GM23248 (cell line): ENCODE measurements at regions not wholly inside any gene's neighbourhood (a gene's known extent, or its start where the extent isn't known, plus 50 kb on each side); places are given as distances from the start of the nearest gene placed in this dataset.

Experiments
- DNase-seq: peaks from one replicate; pipeline ENCODE4 v3.0.0-alpha.2; 2015
- H2AFZ ChIP-seq: fragments of 200-600 bp; sonication (generic); 2 replicates; pipeline ENCODE4 v1.6.1; 2016; ENCODE audit warnings: antibody characterized with exemption
- H3F3A ChIP-seq: fragments of 200-600 bp; sonication (generic); 2 replicates; pipeline ENCODE4 v1.6.1; 2016; ENCODE audit warnings: mild to moderate bottlenecking, antibody characterized with exemption, mixed run types; ENCODE audit not compliant: insufficient read depth
- H3K27ac ChIP-seq: fragments of 200-600 bp; sonication (generic); 2 replicates; pipeline ENCODE4 v1.5.1; 2016; ENCODE audit warnings: mild to moderate bottlenecking
- H3K27me3 ChIP-seq: fragments of 200-600 bp; sonication (generic); replicated peaks from 2 replicates; pipeline ENCODE4 v1.6.1; 2016; ENCODE audit warnings: mild to moderate bottlenecking; ENCODE audit not compliant: insufficient read depth
- H3K36me3 ChIP-seq: fragments of 200-600 bp; sonication (generic); 2 replicates; pipeline ENCODE4 v1.6.1; 2016; ENCODE audit warnings: low read depth, mild to moderate bottlenecking
- H3K4me1 ChIP-seq: fragments of 200-600 bp; sonication (generic); 2 replicates; pipeline ENCODE4 v1.6.1; 2016; ENCODE audit warnings: mild to moderate bottlenecking; ENCODE audit not compliant: insufficient read depth
- H3K4me2 ChIP-seq: fragments of 200-600 bp; sonication (generic); one replicate; pipeline ENCODE4 v1.6.1; 2016; ENCODE audit warnings: mild to moderate bottlenecking; ENCODE audit not compliant: unreplicated experiment
- H3K4me3 ChIP-seq: fragments of 200-600 bp; sonication (generic); 2 replicates; pipeline ENCODE4 v1.5.1; 2016; ENCODE audit warnings: mild to moderate bottlenecking
- H3K79me2 ChIP-seq: fragments of 200-600 bp; sonication (generic); 2 replicates; pipeline ENCODE4 v1.6.1; 2016; ENCODE audit warnings: mild to moderate bottlenecking; ENCODE audit not compliant: insufficient read depth
- H3K9ac ChIP-seq: fragments of 200-600 bp; sonication (generic); 2 replicates; pipeline ENCODE4 v1.6.1; 2016; ENCODE audit warnings: mild to moderate bottlenecking
- H3K9me2 ChIP-seq: fragments of 200-600 bp; sonication (generic); 2 replicates; pipeline ENCODE4 v1.6.1; 2016; ENCODE audit warnings: mixed run types, mild to moderate bottlenecking, moderate library complexity; ENCODE audit not compliant: insufficient read depth
- H3K9me3 ChIP-seq: fragments of 200-600 bp; sonication (generic); one replicate; pipeline ENCODE4 v1.6.1; 2017; ENCODE audit warnings: low read depth
- H4K20me1 ChIP-seq: fragments of 200-600 bp; sonication (generic); 2 replicates; pipeline ENCODE4 v1.6.0; 2016; ENCODE audit not compliant: insufficient read depth
- EZH2 ChIP-seq: fragments of 200-600 bp; sonication (generic); IDR thresholded peaks from 2 replicates; pipeline ENCODE4 v1.6.1; 2018; ENCODE audit warnings: antibody characterized with exemption, mild to moderate bottlenecking; ENCODE audit not compliant: insufficient read depth, poor library complexity, severe bottlenecking
- EZH2phosphoT487 ChIP-seq: fragments of 200-600 bp; sonication (generic); IDR thresholded peaks from 2 replicates; pipeline ENCODE4 v1.6.1; 2018; ENCODE audit warnings: antibody characterized with exemption, moderate library complexity, mild to moderate bottlenecking, low read depth; ENCODE audit not compliant: insufficient read depth
- WGBS, 2 experiments: methylation state at CpG; one replicate each; pipeline ENCODE4 v1.1.6; 2015 to 2017; ENCODE audit warnings: low lambda C conversion rate in 2 of 2, low coverage in 1 of 2; ENCODE audit errors: missing lambda C conversion rate in 2 of 2; 5-methylcytosine and 5-hydroxymethylcytosine counted together
- in situ Hi-C: fragments of 300-500 bp; cut with MboI; formaldehyde crosslinking; loops from 2 replicates; pipeline ENCODE4 v1.15.0; 2020

GRCh38 chr14:37968664-37969240 is 239.0 kb upstream of the SSTR1 start:
- Histone ChIP-seq H4K20me1 (no peaks in the 10 kb centered on the region), H3K4me1 (peaks cover 13% of the 10 kb centered on the region), H3K79me2 (no peaks in the 10 kb centered on the region), H3K27me3 (no peaks in the 10 kb centered on the region), H3K36me3 (no peaks in the 10 kb centered on the region), H3K9me2 (no peaks in the 10 kb centered on the region), H3K4me3 (no peak overlapping the region), H3K9ac (no peak overlapping the region), H3F3A (peaks cover 17% of the 10 kb centered on the region), H2AFZ (no peak overlapping the region), H3K27ac (no peak overlapping the region), H3K4me2 (no peak overlapping the region), H3K9me3 (no peaks in the 10 kb centered on the region)
- WGBS, 2 experiments, result 59 to 72% methylated on average over 3 of the region's 3 CpGs
- in situ Hi-C loops, result no loop called here
- TF ChIP-seq EZH2phosphoT487, result no peak
- no peak for TF ChIP-seq EZH2
- no peak for DNase-seq

- Histone ChIP-seq H3K9me2 (no peaks in the 10 kb centered on the region), H3K4me1 (peaks cover 19% of the 10 kb centered on the region)
- 57 to 63% methylated on average over 2 of the region's 2 CpGs for WGBS, 2 experiments
These were observed 238.2 kb upstream of the SSTR1 start for GRCh38 chr14:37969511-37969979.

GRCh38 chr14:37970696-37971095 is 237.0 kb upstream of the SSTR1 start:
- Histone ChIP-seq H3K4me1 (peaks cover 22% of the 10 kb centered on the region), H3K27me3 (no peaks in the 10 kb centered on the region), H3F3A (peaks cover 22% of the 10 kb centered on the region), H3K9ac (no peak overlapping the region), H3K79me2 (no peaks in the 10 kb centered on the region), H2AFZ (no peak overlapping the region), H3K4me2 (no peak overlapping the region), H3K36me3 (no peaks in the 10 kb centered on the region), H3K27ac (no peak overlapping the region), H3K9me2 (no peaks in the 10 kb centered on the region), H3K9me3 (no peaks in the 10 kb centered on the region), H3K4me3 (no peak overlapping the region), H4K20me1 (no peaks in the 10 kb centered on the region)
- no peak for DNase-seq
- no peak for TF ChIP-seq EZH2phosphoT487
- no peak for TF ChIP-seq EZH2
- 79 to 85% methylated on average over 4 of the region's 4 CpGs for WGBS, 2 experiments
- in situ Hi-C loops, result no loop called here

More at GRCh38 chr14:37969511-37969979, 238.2 kb upstream of the SSTR1 start:
- no peak overlapping the region for H2AFZ ChIP-seq
- peaks cover 22% of the 10 kb centered on the region for H3F3A ChIP-seq
- H3K79me2 ChIP-seq, result no peaks in the 10 kb centered on the region
- no peaks in the 10 kb centered on the region for H4K20me1 ChIP-seq
- no peak for TF ChIP-seq EZH2phosphoT487
- TF ChIP-seq EZH2, result no peak
- H3K9ac ChIP-seq, result no peak overlapping the region
- no peak overlapping the region for H3K4me3 ChIP-seq
- no peaks in the 10 kb centered on the region for H3K9me3 ChIP-seq
- no peak for DNase-seq
- H3K36me3 ChIP-seq, result no peaks in the 10 kb centered on the region
- H3K27ac ChIP-seq, result no peak overlapping the region
- no peaks in the 10 kb centered on the region for H3K27me3 ChIP-seq
- in situ Hi-C loops, result no loop called here
- H3K4me2 ChIP-seq, result no peak overlapping the region

- H3K27ac ChIP-seq, result peak overlapping the region; percentile 43
- H3K36me3 ChIP-seq, result no peaks in the 10 kb centered on the region
- no peaks in the 10 kb centered on the region for H3K9me2 ChIP-seq
- TF ChIP-seq EZH2phosphoT487 (no peak), EZH2 (no peak)
- no peaks in the 10 kb centered on the region for H3K27me3 ChIP-seq
- H2AFZ ChIP-seq, result peak overlapping the region; percentile 18
- H4K20me1 ChIP-seq, result no peaks in the 10 kb centered on the region
- H3K4me2 ChIP-seq, result peak overlapping the region; percentile 45
- H3K9ac ChIP-seq, result no peak overlapping the region
- in situ Hi-C loops, result no loop called here
- peaks cover 22% of the 10 kb centered on the region for H3K4me1 ChIP-seq
- H3F3A ChIP-seq, result peaks cover 22% of the 10 kb centered on the region
- DNase-seq, result peak; percentile 54
- WGBS, 2 experiments, result 25 to 26% methylated on average over 7 of the region's 7 CpGs
- H3K9me3 ChIP-seq, result no peaks in the 10 kb centered on the region
- no peaks in the 10 kb centered on the region for H3K79me2 ChIP-seq
- no peak overlapping the region for H3K4me3 ChIP-seq
These were observed 234.5 kb upstream of the SSTR1 start for GRCh38 chr14:37972941-37973887.
